HUES64 (cell line): ENCODE measurements at regions not wholly inside any gene's neighbourhood (a gene's known extent, or its start where the extent isn't known, plus 50 kb on each side); places are given as distances from the start of the nearest gene placed in this dataset.
"Not testable (repeated sequence)": the region's sequence is repeated elsewhere in the genome, so short reads cannot be mapped to it uniquely, and the experiment has no call there.

Source experiments
- H3K27ac ChIP-seq: 2 replicates; pipeline ENCODE4 v1.7.0; 2013; ENCODE audit warnings: low read depth, low read length, inconsistent platforms
- H3K27me3 ChIP-seq: 2 replicates; pipeline ENCODE4 v1.6.1; 2013; ENCODE audit warnings: mild to moderate bottlenecking, low read length; ENCODE audit not compliant: insufficient read depth
- H3K36me3 ChIP-seq: 2 replicates; pipeline ENCODE4 v1.6.1; 2013; ENCODE audit warnings: mild to moderate bottlenecking, low read length; ENCODE audit not compliant: insufficient read depth
- H3K4me1 ChIP-seq: 2 replicates; pipeline ENCODE4 v1.6.1; 2013; ENCODE audit warnings: mild to moderate bottlenecking, low read length, moderate library complexity; ENCODE audit not compliant: insufficient read depth
- H3K4me3 ChIP-seq: 2 replicates; pipeline ENCODE4 v1.5.1; 2013; ENCODE audit warnings: mild to moderate bottlenecking, low read length, moderate library complexity
- H3K9ac ChIP-seq: 2 replicates; pipeline ENCODE4 v1.6.1; 2013; ENCODE audit warnings: mild to moderate bottlenecking, low read depth, low read length
- H3K9me3 ChIP-seq: 2 replicates; pipeline ENCODE4 v1.6.1; 2013; ENCODE audit warnings: low read depth, low read length; ENCODE audit not compliant: insufficient read depth
- WGBS: fragments of 150-250, 120-280 bp; methylation state at CpG from one replicate; pipeline ENCODE4 v1.1.7; 2013; ENCODE audit warnings: missing lambda C conversion rate; 5-methylcytosine and 5-hydroxymethylcytosine counted together

- H3K4me3 ChIP-seq, H3K9me3 ChIP-seq, H3K9ac ChIP-seq, H3K27ac ChIP-seq, H3K36me3 ChIP-seq, H3K27me3 ChIP-seq, H3K4me1 ChIP-seq: not testable (repeated sequence)
- 93% methylated on average over 6 of the region's 6 CpGs for WGBS
These were observed 88.6 kb upstream of the DYNAP start for GRCh38 chr18:54502451-54502850.

- WGBS, result 89% methylated on average over 4 of the region's 4 CpGs
- H3K4me3 ChIP-seq, result no peak overlapping the region
- H3K27ac ChIP-seq, result no peak overlapping the region
- 0 out of 2 replicates have a peak, but pooled peaks cover 4% of the 10 kb centered on the region for H3K9me3 ChIP-seq
- no peaks in the 10 kb centered on the region for H3K27me3 ChIP-seq
- no peaks in the 10 kb centered on the region for H3K4me1 ChIP-seq
- no peaks in the 10 kb centered on the region for H3K36me3 ChIP-seq
- no peak overlapping the region for H3K9ac ChIP-seq
These were observed 87.7 kb upstream of the DYNAP start for GRCh38 chr18:54503131-54503894.

- no peak overlapping the region for H3K27ac ChIP-seq
- H3K9me3 ChIP-seq, result no peaks in the 10 kb centered on the region
- no peak overlapping the region for H3K9ac ChIP-seq
- H3K36me3 ChIP-seq, result no peaks in the 10 kb centered on the region
- H3K4me3 ChIP-seq, result no peak overlapping the region
- 94% methylated on average over 2 of the region's 2 CpGs for WGBS
- no peaks in the 10 kb centered on the region for H3K4me1 ChIP-seq
- H3K27me3 ChIP-seq, result no peaks in the 10 kb centered on the region
These were observed 84.4 kb upstream of the DYNAP start for GRCh38 chr18:54506516-54507261.

- Histone ChIP-seq H3K27ac (no peak overlapping the region), H3K4me1 (no peaks in the 10 kb centered on the region), H3K9ac (no peak overlapping the region), H3K36me3 (no peaks in the 10 kb centered on the region), H3K9me3 (no peaks in the 10 kb centered on the region), H3K4me3 (no peak overlapping the region), H3K27me3 (no peaks in the 10 kb centered on the region)
- WGBS, result no CpG with 5 or more reads among the region's 2 CpGs
These were observed 81.3 kb upstream of the DYNAP start for GRCh38 chr18:54509793-54510192.

GRCh38 chr18:54515149-54515548 lies 75.9 kb upstream of the DYNAP start:
- H3K9ac ChIP-seq, result no peak overlapping the region
- H3K4me1 ChIP-seq, result no peaks in the 10 kb centered on the region
- H3K27ac ChIP-seq, result no peak overlapping the region
- no peaks in the 10 kb centered on the region for H3K9me3 ChIP-seq
- no CpG with 5 or more reads among the region's 2 CpGs for WGBS
- H3K4me3 ChIP-seq, result no peak overlapping the region
- H3K27me3 ChIP-seq, result no peaks in the 10 kb centered on the region
- no peaks in the 10 kb centered on the region for H3K36me3 ChIP-seq

GRCh38 chr18:54517521-54517920 lies 73.5 kb upstream of the DYNAP start:
- H3K36me3 ChIP-seq, result no peaks in the 10 kb centered on the region
- H3K9me3 ChIP-seq, result peaks cover 4% of the 10 kb centered on the region; the same call in 1 of the 2 replicates
- no peak overlapping the region for H3K27ac ChIP-seq
- H3K4me3 ChIP-seq, result no peak overlapping the region
- WGBS, result 96% methylated on average over 5 of the region's 5 CpGs
- H3K27me3 ChIP-seq, result no peaks in the 10 kb centered on the region
- H3K9ac ChIP-seq, result no peak overlapping the region
- no peaks in the 10 kb centered on the region for H3K4me1 ChIP-seq

GRCh38 chr18:54521846-54522245 lies 69.2 kb upstream of the DYNAP start:
- no peak overlapping the region for H3K9ac ChIP-seq
- no peaks in the 10 kb centered on the region for H3K4me1 ChIP-seq
- peaks cover 4% of the 10 kb centered on the region; the same call in 1 of the 2 replicates for H3K9me3 ChIP-seq
- H3K4me3 ChIP-seq, result no peak overlapping the region
- H3K36me3 ChIP-seq, result no peaks in the 10 kb centered on the region
- no peak overlapping the region for H3K27ac ChIP-seq
- WGBS, result 87% methylated on average over 1 of the region's 1 CpG
- no peaks in the 10 kb centered on the region for H3K27me3 ChIP-seq

- peaks cover 47% of the 10 kb centered on the region for H3K4me1 ChIP-seq
These were observed 62.1 kb upstream of the DYNAP start for GRCh38 chr18:54528942-54529376.

GRCh38 chr18:54529444-54529843 lies 61.6 kb upstream of the DYNAP start:
- H3K27me3 ChIP-seq, result no peaks in the 10 kb centered on the region
- WGBS, result 16% methylated on average over 2 of the region's 2 CpGs
- H3K4me1 ChIP-seq, result peaks cover 47% of the 10 kb centered on the region
- peak overlapping the region; percentile 95 for H3K27ac ChIP-seq
- peaks cover 10% of the 10 kb centered on the region; the same call in 1 of the 2 replicates for H3K9me3 ChIP-seq
- no peaks in the 10 kb centered on the region for H3K36me3 ChIP-seq
- peak overlapping the region; percentile 35 for H3K4me3 ChIP-seq
- H3K9ac ChIP-seq, result peak overlapping the region; percentile 69

More at GRCh38 chr18:54528942-54529376, 62.1 kb upstream of the DYNAP start:
- Histone ChIP-seq H3K9me3 (peaks cover 5% of the 10 kb centered on the region; the same call in 1 of the 2 replicates), H3K27me3 (no peaks in the 10 kb centered on the region), H3K36me3 (no peaks in the 10 kb centered on the region), H3K27ac (peak overlapping the region; percentile 95), H3K4me3 (peak overlapping the region; percentile 22; the same call in 1 of the 2 replicates), H3K9ac (peak overlapping the region; percentile 69)
- WGBS, result 8% methylated on average over 1 of the region's 1 CpG

GRCh38 chr18:54530285-54530684 lies 60.8 kb upstream of the DYNAP start:
- Histone ChIP-seq H3K9me3 (peaks cover 18% of the 10 kb centered on the region; the same call in 1 of the 2 replicates), H3K27me3 (no peaks in the 10 kb centered on the region), H3K4me3 (peak overlapping the region; percentile 35; the same call in 1 of the 2 replicates), H3K9ac (no peak overlapping the region; the same call in 1 of the 2 replicates), H3K27ac (peak overlapping the region; percentile 95; the same call in 1 of the 2 replicates), H3K4me1 (peaks cover 47% of the 10 kb centered on the region), H3K36me3 (no peaks in the 10 kb centered on the region)
- WGBS, result 75% methylated on average over 2 of the region's 2 CpGs

GRCh38 chr18:54531402-54532065 lies 59.5 kb upstream of the DYNAP start:
- peak overlapping the region; percentile 38 for H3K9ac ChIP-seq
- H3K27ac ChIP-seq, result peak overlapping the region; percentile 91
- no peaks in the 10 kb centered on the region for H3K27me3 ChIP-seq
- peaks cover 47% of the 10 kb centered on the region for H3K4me1 ChIP-seq
- H3K4me3 ChIP-seq, result peak overlapping the region; percentile 31
- WGBS, result 31% methylated on average over 4 of the region's 4 CpGs
- H3K36me3 ChIP-seq, result no peaks in the 10 kb centered on the region; the same call in 1 of the 2 replicates
- H3K9me3 ChIP-seq, result peaks cover 27% of the 10 kb centered on the region
